ENCODE measurements at regions not wholly inside any gene's neighbourhood (a gene's known extent, or its start where the extent isn't known, plus 50 kb on each side); places are given as distances from the start of the nearest gene placed in this dataset.

- H3K4me3 ChIP-seq (replicated peaks in 1 of 3; ENCODE audit: insufficient read depth in 1 of 3, low read depth in 1 of 3, low read length in 3 of 3) = no peak overlapping the region
- FAIRE-seq (no peak), DNase-seq (ENCODE audit: low read depth, low spot score) (no peak)
- H3K27me3 ChIP-seq (ENCODE audit: control insufficient read depth in 2 of 2, insufficient read depth in 2 of 2, low read length in 2 of 2) = no peaks in the 10 kb centered on the region
- H3K9me1 ChIP-seq (replicated peaks; ENCODE audit: control insufficient read depth, extremely low read depth, insufficient read depth, low read length) = no peaks in the 10 kb centered on the region
- no peak overlapping the region for H2AFZ ChIP-seq (ENCODE audit: low read depth, low read length)
- no peaks in the 10 kb centered on the region for H3K79me2 ChIP-seq (ENCODE audit: control insufficient read depth, insufficient read depth, low read length)
- H3K4me2 ChIP-seq (ENCODE audit: insufficient read depth, low read length) = no peak overlapping the region
- ChIA-PET CTCF (no interaction called here), POLR2A (no interaction called here)
- dilution Hi-C loops (cut with MboI; ENCODE audit: extremely low pct_ligation_motif_present, low sequenced_read_pairs) (no loop called here), intact Hi-C loops (cut with micrococcal nuclease) (no loop called here)
- H3K9ac ChIP-seq (replicated peaks; ENCODE audit: extremely low read depth, insufficient read depth, low read length) = no peak overlapping the region
- H4K20me1 ChIP-seq (replicated peaks; ENCODE audit: control insufficient read depth, extremely low read depth, insufficient read depth, low read length) = no peaks in the 10 kb centered on the region
- BruUV-seq (replicated peaks) = no TSS peak
- H3K27ac ChIP-seq (ENCODE audit: insufficient read depth, low read depth, low read length) = no peak overlapping the region
- no peaks in the 10 kb centered on the region for H3K4me1 ChIP-seq (ENCODE audit: control insufficient read depth, extremely low read depth, insufficient read depth, low read length)
- TF ChIP-seq POLR2A (IDR thresholded peaks at IDR 0.05; ENCODE audit: low read depth, low read length) = no peak
- no peak for TF ChIP-seq MYC (IDR thresholded peaks at IDR 0.05; ENCODE audit: low read depth, low read length)
- TF ChIP-seq, protein P1, sequence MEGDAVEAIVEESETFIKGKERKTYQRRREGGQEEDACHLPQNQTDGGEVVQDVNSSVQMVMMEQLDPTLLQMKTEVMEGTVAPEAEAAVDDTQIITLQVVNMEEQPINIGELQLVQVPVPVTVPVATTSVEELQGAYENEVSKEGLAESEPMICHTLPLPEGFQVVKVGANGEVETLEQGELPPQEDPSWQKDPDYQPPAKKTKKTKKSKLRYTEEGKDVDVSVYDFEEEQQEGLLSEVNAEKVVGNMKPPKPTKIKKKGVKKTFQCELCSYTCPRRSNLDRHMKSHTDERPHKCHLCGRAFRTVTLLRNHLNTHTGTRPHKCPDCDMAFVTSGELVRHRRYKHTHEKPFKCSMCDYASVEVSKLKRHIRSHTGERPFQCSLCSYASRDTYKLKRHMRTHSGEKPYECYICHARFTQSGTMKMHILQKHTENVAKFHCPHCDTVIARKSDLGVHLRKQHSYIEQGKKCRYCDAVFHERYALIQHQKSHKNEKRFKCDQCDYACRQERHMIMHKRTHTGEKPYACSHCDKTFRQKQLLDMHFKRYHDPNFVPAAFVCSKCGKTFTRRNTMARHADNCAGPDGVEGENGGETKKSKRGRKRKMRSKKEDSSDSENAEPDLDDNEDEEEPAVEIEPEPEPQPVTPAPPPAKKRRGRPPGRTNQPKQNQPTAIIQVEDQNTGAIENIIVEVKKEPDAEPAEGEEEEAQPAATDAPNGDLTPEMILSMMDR (IDR thresholded peaks at IDR 0.05; ENCODE audit: extremely low read depth in 1 of 2, insufficient read depth in 1 of 2, low read depth in 1 of 2, low read length in 2 of 2) = no peak
- no peak for TF ChIP-seq JUN (IDR thresholded peaks at IDR 0.05; ENCODE audit: borderline replicate concordance, insufficient read depth, insufficient read length, low read depth)
- TF ChIP-seq FOS (IDR thresholded peaks at IDR 0.05; ENCODE audit: borderline replicate concordance, insufficient read depth, low read length) = no peak
- no peak for TF ChIP-seq MAX (IDR thresholded peaks at IDR 0.05; ENCODE audit: insufficient read depth, insufficient read length)
- no peak for TF ChIP-seq EZH2 (IDR thresholded peaks at IDR 0.05; ENCODE audit: borderline replicate concordance, low read depth, low read length, severe bottlenecking)
- TF ChIP-seq GATA2 (IDR thresholded peaks at IDR 0.05; ENCODE audit: insufficient read depth, insufficient read length, low read depth, low read length) = no peak
- no peak for TF ChIP-seq POLR2AphosphoS5 (IDR thresholded peaks at IDR 0.05; ENCODE audit: insufficient read depth, low read depth, low read length)
- no peaks in the 10 kb centered on the region for H3K9me3 ChIP-seq (replicated peaks; ENCODE audit: control insufficient read depth, insufficient read depth, low read length)
- no peaks in the 10 kb centered on the region for H3K36me3 ChIP-seq (ENCODE audit: control insufficient read depth in 2 of 2, extremely low read depth in 1 of 2, insufficient read depth in 2 of 2, low read length in 2 of 2)
These were observed 85.9 kb upstream of the NKX1-1 start for GRCh38 chr4:1492142-1492457.

Measured in endothelial cell of umbilical vein (primary cell).